Colonic mucosa (tissue), 4 donors: ENCODE measurements at regions not wholly inside any gene's neighbourhood (a gene's known extent, or its start where the extent isn't known, plus 50 kb on each side); places are given as distances from the start of the nearest gene placed in this dataset.
A peak's percentile ranks its signal among the peaks of the same experiment; 100 is the strongest.

Experiments used
- DNase-seq: peaks from one replicate; pipeline ENCODE4 v3.0.0-alpha.2; 2020
- H3K27ac ChIP-seq: fragments of 200-600 bp; one replicate; pipeline ENCODE4 v1.8.0; 2021
- H3K27me3 ChIP-seq: fragments of 200-600 bp; one replicate; pipeline ENCODE4 v1.8.0; 2021
- H3K36me3 ChIP-seq: fragments of 200-600 bp; one replicate; pipeline ENCODE4 v1.8.0; 2021
- H3K4me1 ChIP-seq: fragments of 200-600 bp; one replicate; pipeline ENCODE4 v1.8.0; 2021; ENCODE audit warnings: mild to moderate bottlenecking
- H3K4me3 ChIP-seq: fragments of 200-600 bp; one replicate; pipeline ENCODE4 v1.8.0; 2021
- H3K9ac ChIP-seq, 2 donors: one replicate each; pipeline ENCODE4 v1.7.0; 2013; ENCODE audit warnings: control low read depth in 2 of 2, low read depth in 2 of 2, low read length in 2 of 2
- H3K9me3 ChIP-seq: fragments of 200-600 bp; one replicate; pipeline ENCODE4 v1.8.0; 2021
- intact Hi-C: fragments of 100-400 bp; cut with DNase I; formaldehyde crosslinking; loops from one replicate; pipeline ENCODE4 v1.14.1; 2022
- TF ChIP-seq, protein P1 (sequence below): fragments of 200-600 bp; IDR thresholded peaks from one replicate; pipeline ENCODE4 v1.8.0; 2022; ENCODE audit warnings: antibody characterized with exemption, mild to moderate bottlenecking
- donor health status: healthy.
- donor health status: DM: no; HTN: no; CAD: no.
- donor health status: DM: no; HTN: no; CAD: no.

DNA sequence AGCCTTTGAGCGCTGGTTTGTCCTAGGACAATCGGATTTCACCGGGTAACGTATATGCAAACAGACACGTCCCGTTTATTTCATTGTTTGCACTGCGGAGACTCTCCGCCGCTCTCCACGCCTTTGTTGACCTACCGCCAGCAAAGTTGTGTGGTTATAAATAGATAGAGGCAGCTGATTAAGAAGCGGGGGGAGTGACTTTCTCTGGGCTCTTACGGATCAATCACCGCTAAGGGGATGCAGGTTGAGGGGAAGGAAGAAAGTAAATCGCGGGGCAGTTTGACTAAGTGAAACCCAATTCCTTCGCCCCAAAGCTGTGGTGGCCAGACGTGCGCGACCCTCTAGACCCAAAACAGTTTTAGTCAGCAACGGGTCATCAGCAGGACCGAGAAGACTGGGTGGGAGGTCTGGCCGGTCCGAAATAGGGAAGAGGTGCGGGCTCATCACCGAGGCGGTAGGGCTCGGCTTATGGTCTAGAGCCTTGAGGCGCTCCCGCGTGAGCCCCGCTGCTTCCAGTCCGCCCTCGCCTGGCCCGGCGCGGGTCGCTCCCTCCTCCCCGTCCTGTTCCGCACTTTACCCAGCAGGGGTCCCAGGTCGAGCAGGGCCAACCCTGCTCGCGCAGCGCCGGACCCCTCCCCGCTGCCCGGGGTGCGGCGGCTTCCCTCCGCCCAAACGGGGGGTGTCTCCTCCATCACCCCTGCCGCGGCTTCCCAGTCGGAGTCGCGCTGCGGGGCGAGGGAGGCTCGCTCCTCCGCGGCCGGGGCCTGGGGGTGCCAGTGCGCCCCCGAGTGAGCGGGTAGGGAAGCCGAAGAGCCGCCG is 120.8 kb upstream of the RRP15 start:
- intact Hi-C loops: no loop called here
- H3K9me3 ChIP-seq: no peaks in the 10 kb centered on the region
- H3K36me3 ChIP-seq: no peaks in the 10 kb centered on the region
- peak overlapping the region; percentile 39 for H3K4me3 ChIP-seq
- H3K9ac ChIP-seq: peak overlapping the region in 1 of 2 donors; percentile 25
- H3K4me1 ChIP-seq: no peaks in the 10 kb centered on the region
- H3K27ac ChIP-seq: no peak overlapping the region
- DNase-seq: peak; percentile 42
- TF ChIP-seq, protein P1, sequence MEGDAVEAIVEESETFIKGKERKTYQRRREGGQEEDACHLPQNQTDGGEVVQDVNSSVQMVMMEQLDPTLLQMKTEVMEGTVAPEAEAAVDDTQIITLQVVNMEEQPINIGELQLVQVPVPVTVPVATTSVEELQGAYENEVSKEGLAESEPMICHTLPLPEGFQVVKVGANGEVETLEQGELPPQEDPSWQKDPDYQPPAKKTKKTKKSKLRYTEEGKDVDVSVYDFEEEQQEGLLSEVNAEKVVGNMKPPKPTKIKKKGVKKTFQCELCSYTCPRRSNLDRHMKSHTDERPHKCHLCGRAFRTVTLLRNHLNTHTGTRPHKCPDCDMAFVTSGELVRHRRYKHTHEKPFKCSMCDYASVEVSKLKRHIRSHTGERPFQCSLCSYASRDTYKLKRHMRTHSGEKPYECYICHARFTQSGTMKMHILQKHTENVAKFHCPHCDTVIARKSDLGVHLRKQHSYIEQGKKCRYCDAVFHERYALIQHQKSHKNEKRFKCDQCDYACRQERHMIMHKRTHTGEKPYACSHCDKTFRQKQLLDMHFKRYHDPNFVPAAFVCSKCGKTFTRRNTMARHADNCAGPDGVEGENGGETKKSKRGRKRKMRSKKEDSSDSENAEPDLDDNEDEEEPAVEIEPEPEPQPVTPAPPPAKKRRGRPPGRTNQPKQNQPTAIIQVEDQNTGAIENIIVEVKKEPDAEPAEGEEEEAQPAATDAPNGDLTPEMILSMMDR: no peak
- peaks cover 40% of the 10 kb centered on the region for H3K27me3 ChIP-seq

DNA sequence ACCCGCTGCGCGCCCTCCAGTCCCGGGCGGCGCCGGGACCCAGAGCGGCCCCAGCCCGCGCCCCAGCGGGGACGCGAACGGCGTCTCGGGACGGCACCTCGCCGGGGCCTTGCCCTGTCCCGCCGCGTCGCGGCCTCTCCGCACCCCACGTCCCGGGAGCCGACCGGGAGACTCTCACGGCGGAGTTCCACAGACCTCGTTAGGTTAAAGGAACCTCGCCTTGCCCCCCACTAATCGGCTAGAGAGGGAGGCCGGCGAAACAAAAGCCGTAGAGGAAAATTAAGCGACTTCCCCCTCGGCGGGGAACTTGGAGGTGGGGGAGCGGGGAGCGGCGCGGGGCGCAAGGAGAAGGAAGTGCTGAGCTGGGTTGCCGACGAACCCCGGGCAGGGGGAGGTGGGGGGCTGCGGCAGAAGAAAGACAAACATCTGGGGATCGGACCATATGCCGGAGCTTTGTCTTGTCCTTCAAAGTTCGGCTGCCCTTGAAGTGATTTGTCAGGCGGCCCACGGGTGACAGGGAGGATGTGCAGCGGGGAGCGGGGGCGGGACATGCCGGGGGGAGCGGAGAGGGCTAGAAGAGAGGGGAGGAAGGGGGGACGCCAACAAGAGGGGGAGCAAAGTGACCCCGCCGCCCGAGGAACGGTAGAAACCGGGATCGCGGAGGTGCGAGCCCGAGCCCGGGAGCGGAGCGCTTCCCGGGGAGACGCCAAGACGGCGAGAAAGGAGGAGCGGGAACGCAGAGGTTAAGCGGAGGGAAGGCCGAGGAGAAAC is 120.0 kb upstream of the RRP15 start:
- H3K27ac ChIP-seq: no peak overlapping the region
- intact Hi-C loops: no loop called here
- peak; percentile 17 for DNase-seq

GRCh38 chr1:218165701-218166114 is 119.4 kb upstream of the RRP15 start:
- intact Hi-C loops: no loop called here
- peak overlapping the region; percentile 39 for H3K4me3 ChIP-seq
- no peak for DNase-seq

More for the DNA sequence above, 120.0 kb upstream of the RRP15 start:
- H3K27me3 ChIP-seq: peaks cover 40% of the 10 kb centered on the region
- H3K9ac ChIP-seq: peak overlapping the region in 1 of 2 donors; percentile 25
- no peaks in the 10 kb centered on the region for H3K4me1 ChIP-seq
- H3K36me3 ChIP-seq: no peaks in the 10 kb centered on the region
- no peaks in the 10 kb centered on the region for H3K9me3 ChIP-seq
- peak overlapping the region; percentile 39 for H3K4me3 ChIP-seq
- TF ChIP-seq, protein P1: no peak

GRCh38 chr1:218166268-218166945 is 118.7 kb upstream of the RRP15 start:
- Histone ChIP-seq H3K27ac (no peak overlapping the region), H3K9me3 (no peaks in the 10 kb centered on the region), H3K4me1 (no peaks in the 10 kb centered on the region), H3K4me3 (no peak overlapping the region), H3K9ac (no peak overlapping the region), H3K27me3 (peaks cover 40% of the 10 kb centered on the region), H3K36me3 (no peaks in the 10 kb centered on the region)
- no peak for DNase-seq
- intact Hi-C loops: no loop called here
- TF ChIP-seq, protein P1: no peak

More at GRCh38 chr1:218165701-218166114, 119.4 kb upstream of the RRP15 start:
- Histone ChIP-seq H3K27ac (no peak overlapping the region), H3K4me1 (no peaks in the 10 kb centered on the region), H3K9me3 (no peaks in the 10 kb centered on the region), H3K27me3 (peaks cover 40% of the 10 kb centered on the region), H3K9ac (no peak overlapping the region), H3K36me3 (no peaks in the 10 kb centered on the region)
- TF ChIP-seq, protein P1: no peak

DNA sequence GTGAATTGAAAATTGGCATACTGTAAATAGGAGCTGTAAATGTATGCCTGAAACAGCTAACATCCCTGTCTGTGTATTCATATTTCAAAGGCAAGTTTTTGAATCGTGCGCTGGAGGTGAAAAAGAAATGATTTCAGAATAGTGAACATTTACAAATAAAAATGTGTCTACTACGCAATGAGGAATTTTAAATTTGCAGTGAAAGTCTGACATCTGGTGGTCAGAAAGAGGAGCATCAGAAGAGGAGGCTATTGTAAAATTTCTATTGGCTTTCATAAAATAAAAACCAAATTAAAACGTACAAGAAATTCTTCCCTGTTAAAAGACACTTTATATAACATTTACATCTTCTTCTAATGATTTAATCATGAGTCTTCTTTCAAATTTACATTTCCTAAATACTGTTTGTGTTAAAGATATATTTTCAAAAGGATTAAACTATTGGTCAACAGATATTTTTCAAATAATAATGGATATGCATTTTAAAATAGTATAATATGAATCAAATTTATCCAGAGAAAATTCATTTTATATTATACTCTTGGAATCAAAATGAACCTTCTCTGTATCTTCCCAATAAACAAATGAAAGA is 113.7 kb upstream of the RRP15 start:
- TF ChIP-seq, protein P1: peak; percentile 59
- no peak overlapping the region for H3K27ac ChIP-seq
- no peak for DNase-seq
- H3K9me3 ChIP-seq: no peaks in the 10 kb centered on the region
- no peaks in the 10 kb centered on the region for H3K4me1 ChIP-seq
- no peaks in the 10 kb centered on the region for H3K36me3 ChIP-seq
- peaks cover 3% of the 10 kb centered on the region for H3K27me3 ChIP-seq
- H3K4me3 ChIP-seq: no peak overlapping the region
- no peak overlapping the region for H3K9ac ChIP-seq
- intact Hi-C loops: no loop called here
